DOHH2 (cell line): ENCODE measurements at regions not wholly inside any gene's neighbourhood (a gene's known extent, or its start where the extent isn't known, plus 50 kb on each side); places are given as distances from the start of the nearest gene placed in this dataset.

ENCODE experiments used
- EZH2phosphoT487 ChIP-seq: fragments of 200-600 bp; sonication (generic); IDR thresholded peaks from 2 replicates; pipeline ENCODE4 v1.6.1; 2017; ENCODE audit warnings: borderline replicate concordance, mild to moderate bottlenecking, antibody characterized with exemption, low read length, moderate library complexity, mixed read lengths
- TF ChIP-seq, protein P1 (sequence below): fragments of 200-600 bp; sonication (generic); IDR thresholded peaks from one replicate; pipeline ENCODE4 v1.5.1; 2014; ENCODE audit warnings: antibody characterized with exemption, mild to moderate bottlenecking, low read depth, low read length; ENCODE audit not compliant: poor library complexity, severe bottlenecking

DNA sequence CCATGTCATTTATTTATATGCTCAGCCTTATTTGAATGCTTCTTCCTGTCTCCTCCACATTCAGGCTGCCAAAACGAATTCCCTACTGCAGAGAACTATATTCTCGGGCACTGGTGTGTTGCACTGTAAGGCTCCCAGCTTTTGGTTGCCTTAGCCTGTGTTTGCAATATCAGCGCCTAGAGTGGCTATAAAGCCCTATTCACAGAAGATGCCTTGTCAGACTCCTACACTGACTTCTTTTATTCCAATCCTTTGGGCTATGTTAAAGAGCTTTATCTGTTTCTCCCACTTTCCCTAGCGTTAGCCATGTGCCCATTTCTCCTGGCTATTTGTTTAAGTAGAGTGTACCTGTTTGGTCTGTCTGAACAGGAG, 62.4 kb upstream of the EHBP1 start:
- TF ChIP-seq, protein P1, sequence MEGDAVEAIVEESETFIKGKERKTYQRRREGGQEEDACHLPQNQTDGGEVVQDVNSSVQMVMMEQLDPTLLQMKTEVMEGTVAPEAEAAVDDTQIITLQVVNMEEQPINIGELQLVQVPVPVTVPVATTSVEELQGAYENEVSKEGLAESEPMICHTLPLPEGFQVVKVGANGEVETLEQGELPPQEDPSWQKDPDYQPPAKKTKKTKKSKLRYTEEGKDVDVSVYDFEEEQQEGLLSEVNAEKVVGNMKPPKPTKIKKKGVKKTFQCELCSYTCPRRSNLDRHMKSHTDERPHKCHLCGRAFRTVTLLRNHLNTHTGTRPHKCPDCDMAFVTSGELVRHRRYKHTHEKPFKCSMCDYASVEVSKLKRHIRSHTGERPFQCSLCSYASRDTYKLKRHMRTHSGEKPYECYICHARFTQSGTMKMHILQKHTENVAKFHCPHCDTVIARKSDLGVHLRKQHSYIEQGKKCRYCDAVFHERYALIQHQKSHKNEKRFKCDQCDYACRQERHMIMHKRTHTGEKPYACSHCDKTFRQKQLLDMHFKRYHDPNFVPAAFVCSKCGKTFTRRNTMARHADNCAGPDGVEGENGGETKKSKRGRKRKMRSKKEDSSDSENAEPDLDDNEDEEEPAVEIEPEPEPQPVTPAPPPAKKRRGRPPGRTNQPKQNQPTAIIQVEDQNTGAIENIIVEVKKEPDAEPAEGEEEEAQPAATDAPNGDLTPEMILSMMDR, result no peak
- no peak for TF ChIP-seq EZH2phosphoT487
